GM21423 (cell line): ENCODE measurements at regions not wholly inside any gene's neighbourhood (a gene's known extent, or its start where the extent isn't known, plus 50 kb on each side); places are given as distances from the start of the nearest gene placed in this dataset.
"Not testable (repeated sequence)": the region's sequence is repeated elsewhere in the genome, so short reads cannot be mapped to it uniquely, and the experiment has no call there.

Experiments
- ATAC-seq: cut with Tn5 transposase; IDR thresholded peaks from one replicate; pipeline ENCODE4 v1.9.1; 2021; ENCODE audit warnings: mild to moderate bottlenecking, moderate library complexity; ENCODE audit not compliant: unreplicated experiment

- not testable (repeated sequence) for ATAC-seq
These were observed 214.5 kb upstream of the NOTCH2NLA start for GRCh38 chr1:146443088-146443870.

GRCh38 chr1:146438543-146438942, 209.7 kb upstream of the NOTCH2NLA start:
- not testable (repeated sequence) for ATAC-seq

- not testable (repeated sequence) for ATAC-seq
These were observed 187.8 kb upstream of the NOTCH2NLA start for GRCh38 chr1:146416642-146417041.

GRCh38 chr1:146415017-146415416, 186.2 kb upstream of the NOTCH2NLA start:
- not testable (repeated sequence) for ATAC-seq

- not testable (repeated sequence) for ATAC-seq
These were observed 185.1 kb upstream of the NOTCH2NLA start for GRCh38 chr1:146413911-146414310.

GRCh38 chr1:146411923-146412322, 183.1 kb upstream of the NOTCH2NLA start:
- ATAC-seq: not testable (repeated sequence)

- ATAC-seq: not testable (repeated sequence)
These were observed 181.1 kb upstream of the NOTCH2NLA start for GRCh38 chr1:146409817-146410441.

- not testable (repeated sequence) for ATAC-seq
These were observed 180.4 kb upstream of the NOTCH2NLA start for GRCh38 chr1:146409116-146409801.

GRCh38 chr1:146401281-146401825, 172.5 kb upstream of the NOTCH2NLA start:
- ATAC-seq: not testable (repeated sequence)

- ATAC-seq: not testable (repeated sequence)
These were observed 171.6 kb upstream of the NOTCH2NLA start for GRCh38 chr1:146400173-146401121.

GRCh38 chr1:146399225-146399624, 170.4 kb upstream of the NOTCH2NLA start:
- ATAC-seq: not testable (repeated sequence)

GRCh38 chr1:146396801-146397200, 168.0 kb upstream of the NOTCH2NLA start:
- not testable (repeated sequence) for ATAC-seq

- ATAC-seq: not testable (repeated sequence)
These were observed 167.4 kb upstream of the NOTCH2NLA start for GRCh38 chr1:146396242-146396641.

GRCh38 chr1:146393796-146394195, 165.0 kb upstream of the NOTCH2NLA start:
- ATAC-seq: not testable (repeated sequence)

GRCh38 chr1:146393154-146393553, 164.3 kb upstream of the NOTCH2NLA start:
- not testable (repeated sequence) for ATAC-seq

- ATAC-seq: not testable (repeated sequence)
These were observed 160.4 kb upstream of the NOTCH2NLA start for GRCh38 chr1:146389178-146389577.

- not testable (repeated sequence) for ATAC-seq
These were observed 159.1 kb upstream of the NOTCH2NLA start for GRCh38 chr1:146387750-146388469.

GRCh38 chr1:146386851-146387749, 158.3 kb upstream of the NOTCH2NLA start:
- peak; percentile 93 for ATAC-seq
